NCI-H774 (cell line): ENCODE measurements at regions not wholly inside any gene's neighbourhood (a gene's known extent, or its start where the extent isn't known, plus 50 kb on each side); places are given as distances from the start of the nearest gene placed in this dataset.

Experiments
- DNase-seq: peaks from one replicate; lab custom pipeline; 2025; lab: John Stamatoyannopoulos, UW

- no peak for DNase-seq
Measured at GRCh38 chr1:29821605-29822004, 585.3 kb downstream of the PTPRU start.

DNA sequence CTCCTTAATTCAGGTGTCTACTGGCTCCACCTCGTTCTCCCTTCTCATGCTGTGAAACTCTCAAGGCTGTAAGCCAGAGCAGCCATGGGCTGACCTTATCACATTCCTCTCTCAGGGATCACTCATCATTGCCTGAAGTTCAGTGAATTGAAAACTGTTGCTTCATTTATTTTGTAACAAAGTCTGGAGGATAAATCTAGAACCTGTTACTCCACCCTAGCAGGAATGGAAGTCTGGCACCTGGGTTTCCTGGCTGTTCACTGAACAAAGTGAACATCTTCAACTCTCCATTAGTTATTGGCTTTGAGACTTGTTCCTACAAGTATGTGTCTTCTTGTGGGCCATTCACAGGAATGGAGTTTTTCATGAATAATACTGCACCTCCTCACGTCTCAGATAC, 584.1 kb downstream of the PTPRU start:
- DNase-seq: no peak

DNA sequence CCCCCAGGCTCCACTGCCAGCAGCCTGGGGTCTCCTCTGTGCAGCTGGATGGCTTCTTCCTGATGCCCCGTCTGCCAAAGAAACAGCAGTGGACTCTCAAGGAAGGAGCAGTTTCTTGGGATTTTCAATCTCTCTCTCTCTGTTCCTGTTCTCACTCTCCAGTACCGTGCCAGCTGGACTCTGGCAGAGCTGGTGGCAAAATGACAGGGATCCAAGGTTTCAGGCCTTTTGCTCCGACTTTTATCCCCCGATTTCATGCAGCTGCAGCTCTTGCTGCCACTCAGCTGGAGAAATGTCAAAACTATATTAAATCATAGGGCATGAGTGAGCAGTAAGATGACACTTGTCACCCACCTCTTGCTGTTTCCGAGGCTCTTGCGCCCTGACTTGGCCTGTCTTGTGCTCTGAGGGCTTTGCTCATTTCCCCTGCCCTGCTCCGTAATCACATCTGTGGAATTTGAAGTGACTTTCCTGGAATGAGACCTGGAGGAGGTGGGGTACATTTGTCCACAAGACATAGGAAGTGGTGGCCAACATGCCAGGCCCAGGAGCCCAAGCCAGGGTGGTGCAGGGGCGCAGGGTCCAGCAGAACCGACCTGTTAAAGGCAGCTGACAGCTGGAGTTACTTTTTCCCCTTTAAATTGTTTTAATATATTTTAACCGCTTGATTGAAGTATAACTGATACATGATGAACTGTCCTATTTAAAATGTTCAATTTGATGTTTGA, 576.2 kb downstream of the PTPRU start:
- DNase-seq: no peak

DNA sequence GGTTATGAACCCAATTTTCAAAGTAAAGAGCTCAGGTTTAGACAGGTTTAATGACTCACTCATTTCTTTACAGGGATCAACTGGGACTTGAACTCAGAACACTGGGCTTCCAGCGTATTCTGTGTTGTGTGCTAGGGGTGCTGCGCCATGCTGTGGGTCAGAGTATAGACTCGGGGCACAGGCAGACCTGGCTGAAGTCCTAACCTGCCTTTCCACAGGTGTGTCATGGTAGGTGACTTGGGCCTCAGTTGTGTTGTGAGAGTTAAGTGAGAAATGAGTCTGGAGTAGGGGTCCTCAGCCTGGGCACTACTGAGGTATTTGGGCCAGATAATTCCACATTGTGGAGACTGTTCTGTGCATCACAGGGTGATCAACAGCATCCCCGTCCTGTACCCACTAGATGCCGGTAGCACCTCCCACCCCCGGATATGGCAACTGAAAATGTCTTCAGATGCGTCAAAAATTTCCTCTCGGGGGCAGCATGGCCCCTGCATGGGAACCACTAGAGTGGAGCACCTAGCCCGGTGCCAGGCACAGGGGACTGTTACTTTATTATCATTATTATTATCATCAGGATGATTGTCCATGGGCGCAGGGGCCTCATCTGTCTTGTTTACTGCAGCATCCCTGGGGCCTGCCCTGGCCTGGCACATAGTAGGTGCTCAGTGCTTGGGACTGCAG, 575.5 kb downstream of the PTPRU start:
- DNase-seq: no peak

DNA sequence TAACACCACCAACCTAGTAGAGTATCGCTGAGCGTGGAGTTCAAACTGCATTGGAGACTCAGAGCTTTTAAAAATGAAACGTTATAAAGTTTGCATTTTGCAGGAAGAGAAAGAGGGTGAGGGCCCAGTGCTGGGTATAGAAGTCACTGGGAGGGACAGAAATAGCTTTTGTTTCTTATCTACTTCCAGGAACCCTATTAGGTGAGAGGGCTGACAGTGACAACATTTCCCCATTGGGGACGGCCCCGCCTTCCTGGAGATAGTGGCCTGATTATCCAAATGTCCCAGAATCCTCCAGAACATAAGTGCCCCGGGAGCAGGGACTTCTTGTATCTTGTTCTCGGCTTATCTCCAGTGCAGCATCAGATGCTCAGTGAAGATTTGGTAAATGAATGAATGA, 574.9 kb downstream of the PTPRU start:
- DNase-seq: no peak

DNA sequence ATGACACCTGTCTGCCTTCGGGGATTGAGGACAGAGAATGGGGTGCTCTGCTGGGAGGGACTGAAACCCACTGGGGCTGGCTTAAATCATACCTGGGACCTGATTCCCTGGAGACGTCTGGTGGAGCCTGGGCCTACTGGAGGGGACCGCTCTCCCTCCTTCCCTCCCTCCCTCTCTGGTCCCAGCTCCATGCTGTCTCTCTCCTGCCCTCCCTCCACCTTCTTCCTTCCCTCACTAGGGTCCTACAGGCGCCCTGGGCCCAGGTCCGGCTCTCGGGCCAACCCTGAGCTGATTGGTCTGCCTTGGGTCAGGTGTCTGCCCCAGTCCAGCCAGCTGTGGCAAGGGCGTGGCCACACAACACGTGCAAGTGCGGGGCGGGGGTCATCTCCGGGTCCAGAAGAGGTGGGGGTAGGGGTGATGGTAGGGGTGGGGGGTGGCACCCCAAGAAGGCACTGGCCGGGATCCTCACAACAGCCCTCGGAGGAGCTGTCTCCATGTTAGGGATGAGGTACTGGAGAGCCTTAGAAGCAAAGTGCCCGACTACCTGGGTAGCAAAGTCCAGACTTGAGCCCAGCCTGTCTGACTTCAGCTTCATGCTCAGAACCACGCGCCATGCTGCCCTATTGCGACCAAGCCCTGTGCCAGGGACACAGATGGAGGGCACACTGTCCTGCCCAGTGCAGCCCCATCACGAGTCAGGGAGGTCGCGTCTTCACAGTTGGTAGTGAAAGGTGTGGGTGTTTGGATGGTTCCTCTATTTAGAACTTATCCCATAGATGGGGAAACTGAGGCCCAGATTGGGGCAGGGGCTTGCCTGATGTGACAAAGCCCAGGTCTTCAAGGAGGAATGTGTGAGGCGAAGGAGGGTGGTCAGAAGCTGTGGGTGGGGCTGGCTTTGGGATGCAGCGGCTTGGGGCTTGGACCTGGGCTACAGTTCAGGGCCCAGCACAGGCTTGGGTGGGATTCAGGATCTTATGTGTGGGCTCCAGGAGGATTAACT, 574.1 kb downstream of the PTPRU start:
- no peak for DNase-seq

DNA sequence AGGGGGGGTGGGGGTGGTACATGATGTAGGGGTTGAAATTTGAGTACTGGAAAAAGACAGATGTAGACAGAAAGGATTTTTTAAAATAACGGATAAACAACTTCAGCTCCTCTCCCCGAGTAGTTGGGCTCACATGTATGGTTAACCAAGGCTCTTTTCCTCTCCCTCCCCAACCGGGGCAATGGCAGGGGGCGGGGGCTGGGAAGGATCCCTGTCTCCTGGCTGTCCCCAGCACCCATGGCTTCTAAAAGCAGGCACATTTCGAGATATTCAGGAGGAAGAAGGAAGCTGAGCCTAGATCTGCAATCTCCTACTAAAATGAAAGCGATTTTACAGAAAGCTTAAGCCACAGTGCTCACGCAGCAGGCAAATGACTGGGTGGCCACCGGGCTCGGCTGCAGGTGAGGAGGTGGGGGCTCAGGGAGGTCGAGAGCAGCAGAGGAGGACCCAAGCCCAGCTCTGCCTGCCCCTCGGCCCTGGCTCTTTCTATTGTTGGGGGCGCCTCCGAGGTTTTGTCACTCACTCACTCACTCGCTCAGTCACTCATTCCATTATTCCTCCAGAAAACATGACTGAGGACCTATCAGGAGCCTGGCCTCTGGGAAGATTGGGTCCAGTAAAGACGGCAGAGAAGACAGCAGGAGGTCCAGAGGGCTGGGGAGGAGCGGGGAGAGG, 573.3 kb downstream of the PTPRU start:
- no peak for DNase-seq

DNA sequence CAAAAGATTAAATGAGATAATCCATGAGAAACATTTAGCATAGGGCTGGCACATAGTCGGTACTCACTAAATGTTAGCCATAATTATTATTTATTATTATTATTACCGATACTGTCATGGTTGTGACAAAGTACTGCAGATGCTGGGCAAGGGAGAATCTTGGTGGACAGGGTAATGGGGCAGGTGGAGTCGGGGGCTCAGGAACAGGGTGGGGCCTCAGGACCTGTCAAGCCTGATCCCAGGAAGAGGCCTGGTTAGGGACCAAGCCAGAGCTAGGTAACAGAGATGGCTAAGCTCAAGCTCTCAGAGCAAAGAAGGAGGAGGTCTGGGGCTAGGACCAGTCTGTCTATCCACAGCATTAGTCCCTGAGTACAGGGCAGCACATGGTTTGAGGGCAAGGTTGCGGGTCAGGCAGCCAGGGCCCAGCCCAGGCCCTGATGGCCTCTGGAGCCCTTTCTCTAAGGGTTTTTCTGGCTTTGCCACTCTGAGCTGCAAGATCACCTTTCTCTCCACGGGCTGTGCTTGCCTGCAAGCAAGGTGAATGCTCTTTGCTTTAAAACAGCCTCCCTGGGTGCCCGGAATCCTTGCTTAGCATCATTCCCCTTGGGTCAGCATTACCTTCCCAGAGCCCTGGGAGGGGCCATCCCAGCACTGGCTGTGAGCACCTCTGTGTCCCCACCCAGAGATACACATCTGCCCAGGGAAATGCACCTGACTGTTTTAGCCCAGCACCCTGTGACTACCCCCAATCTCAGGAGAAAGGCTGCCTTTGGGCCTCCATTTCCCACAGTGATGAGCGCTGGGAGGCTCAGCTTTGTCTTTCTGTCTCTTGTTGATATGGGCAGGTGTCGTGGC, 572.0 kb downstream of the PTPRU start:
- no peak for DNase-seq

DNA sequence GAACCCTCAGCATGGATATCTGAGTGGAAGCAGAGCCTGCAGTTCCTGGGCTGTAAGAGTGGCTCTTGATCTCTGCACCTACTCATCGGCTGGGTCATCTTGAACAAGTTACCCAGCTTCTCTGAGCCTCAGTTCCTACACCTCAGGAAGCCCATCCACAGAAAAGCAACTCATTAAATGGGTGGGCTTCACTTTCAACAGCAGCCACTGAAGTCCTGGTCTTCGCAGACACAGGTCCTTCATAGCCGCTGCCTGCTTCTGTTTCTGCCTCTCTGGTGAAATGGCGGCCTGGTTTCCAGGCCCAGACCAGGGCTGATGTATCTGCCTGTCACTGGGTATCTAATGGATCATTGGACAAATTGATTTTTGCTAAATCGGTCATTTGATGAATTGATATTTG, 571.4 kb downstream of the PTPRU start:
- DNase-seq: no peak

DNA sequence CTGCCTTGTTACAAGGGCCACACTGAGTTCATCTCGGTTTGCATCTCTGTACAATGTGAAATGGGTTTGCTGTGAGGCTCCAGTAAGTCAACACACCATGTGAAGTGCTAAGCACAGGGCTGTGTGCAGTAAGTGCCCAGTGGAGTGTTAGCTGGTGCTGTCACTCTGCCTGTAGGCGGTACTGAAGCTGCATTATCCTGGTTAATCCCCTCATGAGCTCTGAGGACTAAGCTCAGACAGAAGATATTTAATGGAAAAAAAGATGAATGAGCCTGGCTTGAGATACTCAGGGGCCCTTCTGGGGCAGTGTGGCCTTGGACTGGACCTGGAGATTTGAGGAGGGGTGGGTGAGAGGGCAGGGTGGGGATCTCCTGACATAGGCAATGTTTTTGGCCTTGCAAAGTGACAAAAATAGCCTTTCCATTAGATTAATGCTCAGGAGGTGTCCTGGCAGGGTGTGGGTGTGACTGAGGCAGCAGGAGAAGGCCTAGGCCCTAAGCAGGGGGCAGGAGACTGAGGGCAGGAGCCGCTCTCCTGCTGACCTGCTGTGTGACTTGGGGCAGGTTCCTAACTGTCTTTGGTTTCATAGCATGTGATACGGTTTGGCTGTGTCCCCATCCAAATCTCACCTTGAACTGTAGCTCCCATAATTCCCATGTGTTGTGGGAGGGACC, 570.5 kb downstream of the PTPRU start:
- no peak for DNase-seq

DNA sequence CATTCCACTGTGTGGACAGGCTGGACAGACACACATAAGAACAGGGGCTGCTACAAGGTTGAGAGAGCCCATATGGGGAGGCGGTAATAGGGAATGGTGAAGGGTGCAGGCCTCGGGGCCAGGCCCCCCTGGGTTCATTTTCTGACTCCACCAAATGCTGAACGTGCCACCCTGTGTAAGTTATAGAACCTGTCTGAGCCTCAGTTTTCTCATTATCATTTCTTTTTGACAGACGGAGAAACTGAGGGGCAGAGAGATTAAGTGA, 569.5 kb downstream of the PTPRU start:
- DNase-seq: no peak

DNA sequence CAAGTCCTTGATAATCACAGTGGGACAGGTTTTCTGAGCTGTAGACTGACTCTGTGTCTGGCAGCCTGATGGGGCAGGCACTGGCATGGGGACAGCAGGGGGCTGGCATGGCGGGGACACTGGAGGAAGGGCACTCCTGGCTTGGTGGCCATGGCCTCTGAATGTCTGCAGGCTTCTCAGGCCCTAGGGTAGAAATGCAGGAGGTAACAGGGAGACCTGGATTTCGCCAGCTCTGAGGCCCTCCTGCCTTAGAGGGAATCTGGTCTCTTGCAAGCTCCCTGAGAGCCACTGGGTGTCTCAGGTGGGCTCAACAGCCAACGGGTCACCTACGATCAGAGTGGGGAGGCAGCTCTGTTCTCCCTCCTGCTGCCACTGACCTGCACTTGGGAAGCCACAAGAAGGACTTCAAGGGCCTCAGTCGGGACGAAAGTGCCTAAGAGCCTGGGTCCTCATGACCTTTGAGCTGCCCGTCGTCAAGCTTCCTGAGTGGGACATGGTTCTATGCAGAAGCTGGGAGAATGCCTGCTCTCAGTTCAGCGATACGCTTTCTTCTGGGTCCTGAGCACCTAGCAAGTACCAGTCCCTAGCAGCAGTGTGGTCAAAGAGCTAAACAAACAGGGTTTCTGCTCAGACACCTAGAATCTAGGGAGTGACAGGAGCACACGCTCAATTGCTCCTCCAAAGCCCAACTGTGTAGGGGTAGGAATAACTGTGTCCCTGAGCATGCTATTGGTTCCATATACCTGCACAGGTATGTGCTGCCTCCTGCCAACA, 569.0 kb downstream of the PTPRU start:
- no peak for DNase-seq

DNA sequence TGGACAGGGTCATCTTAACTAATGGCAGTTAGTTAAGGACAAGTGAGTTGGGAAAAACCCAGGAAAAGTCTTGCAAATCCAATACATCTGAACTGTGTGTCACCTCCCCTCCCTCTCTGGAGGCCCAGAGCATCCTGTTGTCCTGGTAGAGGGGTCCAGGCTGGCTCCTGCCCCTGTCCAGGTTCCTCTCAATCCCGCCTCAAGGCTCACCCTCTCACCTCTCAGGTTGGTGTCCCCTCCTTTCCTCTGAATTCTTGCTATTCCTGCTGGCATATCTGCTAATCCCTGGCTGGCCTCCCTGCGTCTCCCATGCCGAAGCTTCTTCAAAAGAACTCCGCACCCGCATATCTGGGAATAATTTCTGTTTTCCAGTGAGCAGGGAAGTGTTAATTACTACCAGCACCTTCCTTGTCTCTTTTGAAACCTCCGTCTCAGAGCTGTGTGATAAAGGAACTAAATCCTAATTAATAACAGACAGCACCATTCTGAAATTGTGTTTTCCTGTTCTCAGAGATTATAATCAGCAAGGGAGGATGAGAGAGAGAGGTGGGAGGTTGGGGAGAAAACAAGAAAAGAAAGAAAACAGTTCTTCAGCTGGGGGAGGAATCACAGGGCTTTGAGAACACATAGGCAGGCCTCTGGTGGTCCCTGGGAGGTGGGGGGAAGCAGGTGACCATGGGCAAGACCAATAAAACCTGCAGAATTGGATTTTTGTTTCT, 568.0 kb downstream of the PTPRU start:
- no peak for DNase-seq

GRCh38 chr1:29803486-29803885, 567.2 kb downstream of the PTPRU start:
- DNase-seq: no peak

DNA sequence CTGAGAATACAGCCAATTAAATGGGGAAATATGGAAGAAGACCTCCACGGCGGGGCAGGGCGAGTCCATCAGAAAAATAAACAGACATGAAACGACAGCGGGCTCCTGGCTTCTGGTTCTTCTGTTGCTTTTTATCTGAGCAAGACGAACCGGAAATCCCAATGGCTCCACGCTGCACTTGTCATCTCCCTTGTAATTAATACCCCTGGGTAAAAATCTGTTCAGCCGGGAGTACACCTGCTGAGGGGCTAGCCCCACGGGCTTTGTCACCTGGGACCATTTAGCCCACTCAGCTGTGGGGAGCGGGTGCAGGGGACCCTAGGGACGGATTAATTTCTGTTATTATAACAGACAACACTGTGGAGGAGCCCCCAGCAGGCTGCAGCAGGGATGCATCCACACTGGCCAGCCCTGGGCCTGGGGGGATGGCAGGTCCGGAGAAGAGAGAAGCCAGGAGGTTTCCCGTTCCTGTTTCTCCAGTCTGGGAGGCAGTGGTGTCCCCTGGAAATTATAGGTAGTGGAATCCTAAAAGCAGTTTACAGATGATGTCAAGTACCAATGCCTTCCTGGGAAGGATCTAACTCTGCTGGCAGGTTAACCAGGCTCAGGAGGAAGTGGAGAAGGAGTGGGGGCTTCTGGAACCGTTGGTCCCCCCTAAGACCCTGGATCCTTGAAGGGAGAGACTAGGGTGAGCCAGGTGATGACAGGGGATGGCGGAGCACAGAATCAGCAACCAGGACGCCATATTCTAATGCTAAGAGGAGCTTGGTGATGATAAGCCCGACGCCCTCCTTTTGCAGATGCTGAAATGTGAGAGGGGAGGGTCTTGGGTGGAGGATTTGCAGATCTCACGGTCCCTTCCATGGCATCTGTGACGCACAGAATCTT, 566.1 kb downstream of the PTPRU start:
- no peak for DNase-seq

DNA sequence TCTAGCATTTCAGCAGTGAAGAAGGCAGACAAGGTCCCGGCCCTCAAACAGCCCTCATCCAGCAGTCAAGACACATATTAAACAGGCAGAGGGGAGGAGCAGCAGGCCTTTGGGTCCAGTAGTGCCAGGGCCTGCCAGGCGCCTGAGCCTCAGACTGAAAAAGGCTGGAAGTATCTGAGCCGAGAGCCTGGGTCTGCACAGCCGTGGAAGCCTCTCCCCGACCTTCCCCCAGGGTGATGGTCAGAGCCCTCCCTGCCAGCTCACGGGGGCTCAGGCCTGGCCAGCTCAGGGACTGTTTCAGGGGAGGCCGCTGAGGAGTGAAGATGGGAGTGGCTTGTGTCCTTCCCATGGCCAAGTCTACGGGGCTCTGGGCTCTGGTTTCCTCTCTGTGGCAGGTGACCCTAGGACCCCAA, 565.2 kb downstream of the PTPRU start:
- no peak for DNase-seq

DNA sequence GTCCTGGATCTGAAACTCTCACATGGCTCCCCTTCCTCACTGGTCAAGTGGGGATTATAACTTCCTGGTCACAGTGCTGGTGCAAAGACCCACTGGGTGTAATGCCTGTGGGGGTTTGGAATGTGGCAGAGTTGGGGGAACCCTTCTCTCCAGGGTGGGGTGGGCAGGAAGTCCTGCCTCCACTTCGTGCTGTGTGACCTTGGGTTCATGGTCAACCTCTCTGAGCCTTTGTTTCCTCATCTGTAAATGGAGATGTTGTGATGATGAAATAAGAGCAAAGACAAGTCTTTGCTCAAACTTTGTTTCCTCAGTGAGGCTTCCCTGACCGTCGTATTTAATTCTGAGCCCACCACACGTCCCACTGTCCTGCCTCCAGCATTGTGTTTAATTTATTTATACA, 564.7 kb downstream of the PTPRU start:
- DNase-seq: no peak

GRCh38 chr1:29800522-29800956, 564.2 kb downstream of the PTPRU start:
- DNase-seq: no peak
